HFFc6 (cell line): ENCODE measurements at regions not wholly inside any gene's neighbourhood (a gene's known extent, or its start where the extent isn't known, plus 50 kb on each side); places are given as distances from the start of the nearest gene placed in this dataset.
A peak's percentile ranks its signal among the peaks of the same experiment; 100 is the strongest.

ENCODE experiments used
- DNase-seq: peaks from one replicate; pipeline ENCODE4 v3.0.0-alpha.2; 2018
- H3K27ac Mint-ChIP-seq: 2 replicates; pipeline ENCODE4 v1.8.0; 2020; ENCODE audit warnings: mild to moderate bottlenecking, mixed read lengths
- H3K27me3 Mint-ChIP-seq: 2 replicates; pipeline ENCODE4 v1.8.0; 2021; ENCODE audit warnings: mild to moderate bottlenecking, moderate library complexity, mixed read lengths; ENCODE audit not compliant: insufficient read depth
- H3K36me3 Mint-ChIP-seq: 2 replicates; pipeline ENCODE4 v1.8.0; 2021; ENCODE audit warnings: low read depth, mixed read lengths
- H3K4me1 Mint-ChIP-seq: 2 replicates; pipeline ENCODE4 v1.8.0; 2020; ENCODE audit warnings: low read depth, mixed read lengths
- H3K4me3 Mint-ChIP-seq: 2 replicates; pipeline ENCODE4 v1.8.0; 2020; ENCODE audit warnings: mild to moderate bottlenecking, moderate library complexity, mixed read lengths
- H3K9me3 Mint-ChIP-seq: 2 replicates; pipeline ENCODE4 v1.8.0; 2020; ENCODE audit warnings: mild to moderate bottlenecking, mixed read lengths
- CTCF ChIP-seq: fragments of 200-600 bp; sonication (generic); IDR thresholded peaks from 2 replicates; pipeline ENCODE4 v1.5.0; 2021; ENCODE audit warnings: antibody characterized with exemption, mild to moderate bottlenecking

GRCh38 chr9:107759009-107759822, 269.6 kb upstream of the KLF4 start:
- no peaks in the 10 kb centered on the region; the same call in none of the 2 replicates for H3K27me3 Mint-ChIP-seq
- H3K4me1 Mint-ChIP-seq, result peaks cover 21% of the 10 kb centered on the region
- H3K9me3 Mint-ChIP-seq, result no peaks in the 10 kb centered on the region
- DNase-seq, result no peak
- no peak overlapping the region for H3K4me3 Mint-ChIP-seq
- no peaks in the 10 kb centered on the region; the same call in 1 of the 2 replicates for H3K36me3 Mint-ChIP-seq
- TF ChIP-seq CTCF, result no peak
- H3K27ac Mint-ChIP-seq, result no peak overlapping the region

- TF ChIP-seq CTCF, result no peak
- no peak overlapping the region for H3K27ac Mint-ChIP-seq
- H3K27me3 Mint-ChIP-seq, result no peaks in the 10 kb centered on the region; the same call in none of the 2 replicates
- H3K9me3 Mint-ChIP-seq, result no peaks in the 10 kb centered on the region
- no peak for DNase-seq
- no peaks in the 10 kb centered on the region for H3K36me3 Mint-ChIP-seq
- no peak overlapping the region for H3K4me3 Mint-ChIP-seq
- peaks cover 38% of the 10 kb centered on the region for H3K4me1 Mint-ChIP-seq
Observed at GRCh38 chr9:107756091-107756490, 266.5 kb upstream of the KLF4 start.

DNA sequence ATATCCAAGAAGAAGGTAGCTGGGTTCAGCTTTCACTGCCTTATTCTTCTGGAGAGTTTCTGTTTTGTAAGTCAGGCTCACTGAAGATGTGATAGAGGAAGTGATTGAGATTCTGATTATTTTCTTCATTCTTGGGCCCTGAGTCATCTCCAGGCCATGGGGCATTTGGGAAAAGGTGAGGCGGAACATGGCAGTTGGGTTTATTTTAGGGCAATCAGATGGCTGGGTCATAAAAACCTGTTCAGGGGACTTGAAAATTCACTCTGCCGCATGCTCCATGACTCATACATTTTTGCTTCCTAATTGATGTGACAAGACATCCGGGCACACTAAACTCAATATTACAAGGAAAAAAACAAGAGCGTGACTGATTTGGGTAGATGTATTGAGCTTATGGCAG, 265.7 kb upstream of the KLF4 start:
- no peaks in the 10 kb centered on the region for H3K36me3 Mint-ChIP-seq
- no peaks in the 10 kb centered on the region; the same call in 1 of the 2 replicates for H3K27me3 Mint-ChIP-seq
- H3K27ac Mint-ChIP-seq, result peak overlapping the region; percentile 80
- no peak for TF ChIP-seq CTCF
- H3K4me3 Mint-ChIP-seq, result peak overlapping the region; percentile 61
- H3K4me1 Mint-ChIP-seq, result peaks cover 47% of the 10 kb centered on the region
- H3K9me3 Mint-ChIP-seq, result no peaks in the 10 kb centered on the region
- DNase-seq, result peak; percentile 76

- Mint-ChIP-seq H3K4me1 (peaks cover 58% of the 10 kb centered on the region), H3K4me3 (peak overlapping the region; percentile 66), H3K27ac (peak overlapping the region; percentile 88), H3K27me3 (no peaks in the 10 kb centered on the region), H3K36me3 (no peaks in the 10 kb centered on the region), H3K9me3 (no peaks in the 10 kb centered on the region)
- no peak for TF ChIP-seq CTCF
- peak; percentile 66 for DNase-seq
Observed at GRCh38 chr9:107751567-107752210, 262.1 kb upstream of the KLF4 start.

DNA sequence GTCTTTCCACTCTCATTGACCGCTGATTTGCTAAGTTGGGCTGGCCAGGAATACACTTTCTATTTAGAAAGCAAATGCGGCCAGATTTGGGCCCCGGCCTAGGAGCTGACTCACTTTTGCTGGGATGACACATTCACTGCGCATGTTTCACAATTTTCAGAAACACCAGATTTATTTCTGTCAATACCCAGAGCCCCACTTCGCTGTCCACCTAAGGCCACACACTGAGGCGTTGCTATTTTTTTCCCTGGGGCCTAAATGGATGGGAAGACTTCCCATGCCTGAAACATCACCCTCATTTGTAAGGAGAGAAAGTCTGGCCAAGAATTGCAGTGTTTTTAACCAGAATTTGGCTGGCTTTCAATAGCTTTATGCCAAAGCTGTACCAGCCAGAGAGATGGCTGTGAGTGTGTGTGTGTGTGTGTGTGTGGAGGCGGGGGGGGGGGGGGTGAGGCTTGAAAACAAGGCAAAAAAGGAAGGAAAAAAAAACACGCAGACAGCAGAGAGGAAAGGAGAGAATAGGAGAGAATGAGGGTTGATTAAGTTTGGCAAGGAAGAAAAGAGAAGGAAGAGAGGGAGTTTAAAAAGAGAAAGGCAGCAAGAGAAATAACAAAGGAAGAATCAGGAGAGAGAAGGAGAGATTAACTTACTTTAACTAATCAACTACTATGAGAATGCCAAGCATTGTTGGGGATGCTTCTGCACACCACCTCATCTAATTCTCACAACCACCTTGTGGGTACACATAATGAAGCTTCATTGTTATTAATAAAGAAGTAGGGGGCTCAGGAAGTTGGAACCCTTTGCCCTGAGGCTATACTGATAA, 261.4 kb upstream of the KLF4 start:
- H3K9me3 Mint-ChIP-seq, result no peaks in the 10 kb centered on the region
- no peak for TF ChIP-seq CTCF
- peak overlapping the region; percentile 66 for H3K4me3 Mint-ChIP-seq
- DNase-seq, result peak; percentile 98
- no peaks in the 10 kb centered on the region for H3K36me3 Mint-ChIP-seq
- H3K27ac Mint-ChIP-seq, result peak overlapping the region; percentile 88
- no peaks in the 10 kb centered on the region for H3K27me3 Mint-ChIP-seq
- H3K4me1 Mint-ChIP-seq, result peaks cover 54% of the 10 kb centered on the region
